HG03139 (cell line): ENCODE measurements at regions not wholly inside any gene's neighbourhood (a gene's known extent, or its start where the extent isn't known, plus 50 kb on each side); places are given as distances from the start of the nearest gene placed in this dataset.
"Not testable (repeated sequence)": the region's sequence is repeated elsewhere in the genome, so short reads cannot be mapped to it uniquely, and the experiment has no call there.

ENCODE experiments used
- ATAC-seq: cut with Tn5 transposase; IDR thresholded peaks from one replicate; pipeline ENCODE4 v1.9.1; 2021; ENCODE audit not compliant: unreplicated experiment

- no peak for ATAC-seq
Observed at GRCh38 chr13:70339738-70340137, 231.5 kb upstream of the KLHL1 start.

- ATAC-seq = no peak
Observed at GRCh38 chr13:70338609-70339008, 230.4 kb upstream of the KLHL1 start.

GRCh38 chr13:70336866-70337265 is 228.6 kb upstream of the KLHL1 start:
- no peak for ATAC-seq

- no peak for ATAC-seq
Observed at GRCh38 chr13:70333752-70334151, 225.5 kb upstream of the KLHL1 start.

- ATAC-seq = no peak
Observed at GRCh38 chr13:70330697-70331361, 222.6 kb upstream of the KLHL1 start.

- no peak for ATAC-seq
Observed at GRCh38 chr13:70324519-70324918, 216.3 kb upstream of the KLHL1 start.

GRCh38 chr13:70311191-70311590 is 202.9 kb upstream of the KLHL1 start:
- no peak for ATAC-seq

GRCh38 chr13:70310396-70311119 is 202.3 kb upstream of the KLHL1 start:
- no peak for ATAC-seq

GRCh38 chr13:70297189-70297616 is 189.0 kb upstream of the KLHL1 start:
- ATAC-seq = no peak

GRCh38 chr13:70284371-70284770 is 176.1 kb upstream of the KLHL1 start:
- no peak for ATAC-seq

- ATAC-seq = no peak
Observed at GRCh38 chr13:70275841-70276240, 167.6 kb upstream of the KLHL1 start.

- ATAC-seq = no peak
Observed at GRCh38 chr13:70255406-70255991, 147.2 kb upstream of the KLHL1 start.

GRCh38 chr13:70253834-70254233 is 145.6 kb upstream of the KLHL1 start:
- no peak for ATAC-seq

GRCh38 chr13:70253411-70253810 is 145.2 kb upstream of the KLHL1 start:
- no peak for ATAC-seq

- no peak for ATAC-seq
Observed at GRCh38 chr13:70249332-70250064, 141.2 kb upstream of the KLHL1 start.

- ATAC-seq = no peak
Observed at GRCh38 chr13:70237131-70237530, 128.9 kb upstream of the KLHL1 start.

- ATAC-seq = no peak
Observed at GRCh38 chr13:70235565-70235964, 127.3 kb upstream of the KLHL1 start.

GRCh38 chr13:70223911-70224310 is 115.7 kb upstream of the KLHL1 start:
- no peak for ATAC-seq

- no peak for ATAC-seq
Observed at GRCh38 chr13:70222926-70223325, 114.7 kb upstream of the KLHL1 start.

GRCh38 chr13:70218618-70219017 is 110.4 kb upstream of the KLHL1 start:
- no peak for ATAC-seq

- not testable (repeated sequence) for ATAC-seq
Observed at GRCh38 chr13:70208968-70209367, 100.7 kb upstream of the KLHL1 start.

- ATAC-seq = no peak
Observed at GRCh38 chr13:70206671-70207070, 98.4 kb upstream of the KLHL1 start.
